ENCODE measurements at regions not wholly inside any gene's neighbourhood (a gene's known extent, or its start where the extent isn't known, plus 50 kb on each side); places are given as distances from the start of the nearest gene placed in this dataset.

GRCh38 chr7:112887337-112887736, 97.1 kb upstream of the TMEM168 start:
- Histone ChIP-seq H3K27ac (ENCODE audit: low read depth, low read length, poor library complexity, severe bottlenecking) (no peak overlapping the region), H3K4me3 (ENCODE audit: low read depth, low read length, poor library complexity, severe bottlenecking) (no peak overlapping the region), H4K20me1 (ENCODE audit: insufficient read depth, low read length) (no peaks in the 10 kb centered on the region), H3K27me3 (ENCODE audit: insufficient read depth, low read length) (no peaks in the 10 kb centered on the region), H3F3A (ENCODE audit: insufficient read depth, low read length) (no peaks in the 10 kb centered on the region), H3K36me3 (ENCODE audit: insufficient read depth, low read length) (peaks cover 24% of the 10 kb centered on the region; the same call in 1 of the 2 replicates), H3K9me3 (ENCODE audit: low read length) (peaks cover 2% of the 10 kb centered on the region; the same call in 1 of the 2 replicates), H3K9ac (ENCODE audit: low read length) (no peak overlapping the region), H3K79me2 (ENCODE audit: insufficient read depth, low read length) (no peaks in the 10 kb centered on the region), H3K4me1 (ENCODE audit: insufficient read depth, low read length, severe bottlenecking) (peaks cover 7% of the 10 kb centered on the region), H3K4me2 (ENCODE audit: low read length) (no peak overlapping the region), H2AFZ (ENCODE audit: low read length) (no peak overlapping the region), H3K9me2 (ENCODE audit: low read depth, low read length) (no peaks in the 10 kb centered on the region)
- no peak for TF ChIP-seq EZH2 (IDR thresholded peaks at IDR 0.05; ENCODE audit: borderline replicate concordance, low read length)
- TF ChIP-seq, protein P1, sequence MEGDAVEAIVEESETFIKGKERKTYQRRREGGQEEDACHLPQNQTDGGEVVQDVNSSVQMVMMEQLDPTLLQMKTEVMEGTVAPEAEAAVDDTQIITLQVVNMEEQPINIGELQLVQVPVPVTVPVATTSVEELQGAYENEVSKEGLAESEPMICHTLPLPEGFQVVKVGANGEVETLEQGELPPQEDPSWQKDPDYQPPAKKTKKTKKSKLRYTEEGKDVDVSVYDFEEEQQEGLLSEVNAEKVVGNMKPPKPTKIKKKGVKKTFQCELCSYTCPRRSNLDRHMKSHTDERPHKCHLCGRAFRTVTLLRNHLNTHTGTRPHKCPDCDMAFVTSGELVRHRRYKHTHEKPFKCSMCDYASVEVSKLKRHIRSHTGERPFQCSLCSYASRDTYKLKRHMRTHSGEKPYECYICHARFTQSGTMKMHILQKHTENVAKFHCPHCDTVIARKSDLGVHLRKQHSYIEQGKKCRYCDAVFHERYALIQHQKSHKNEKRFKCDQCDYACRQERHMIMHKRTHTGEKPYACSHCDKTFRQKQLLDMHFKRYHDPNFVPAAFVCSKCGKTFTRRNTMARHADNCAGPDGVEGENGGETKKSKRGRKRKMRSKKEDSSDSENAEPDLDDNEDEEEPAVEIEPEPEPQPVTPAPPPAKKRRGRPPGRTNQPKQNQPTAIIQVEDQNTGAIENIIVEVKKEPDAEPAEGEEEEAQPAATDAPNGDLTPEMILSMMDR (IDR thresholded peaks at IDR 0.05; ENCODE audit: low read length): no peak

GRCh38 chr7:112886208-112886607, 96.0 kb upstream of the TMEM168 start:
- Histone ChIP-seq H3F3A (ENCODE audit: insufficient read depth, low read length) (no peaks in the 10 kb centered on the region), H3K4me2 (ENCODE audit: low read length) (no peak overlapping the region), H3K36me3 (ENCODE audit: insufficient read depth, low read length) (peaks cover 29% of the 10 kb centered on the region; the same call in 1 of the 2 replicates), H3K27ac (ENCODE audit: low read depth, low read length, poor library complexity, severe bottlenecking) (no peak overlapping the region), H4K20me1 (ENCODE audit: insufficient read depth, low read length) (no peaks in the 10 kb centered on the region), H3K9me2 (ENCODE audit: low read depth, low read length) (no peaks in the 10 kb centered on the region), H2AFZ (ENCODE audit: low read length) (no peak overlapping the region), H3K27me3 (ENCODE audit: insufficient read depth, low read length) (no peaks in the 10 kb centered on the region), H3K79me2 (ENCODE audit: insufficient read depth, low read length) (no peaks in the 10 kb centered on the region), H3K9me3 (ENCODE audit: low read length) (peaks cover 2% of the 10 kb centered on the region; the same call in 1 of the 2 replicates), H3K4me3 (ENCODE audit: low read depth, low read length, poor library complexity, severe bottlenecking) (no peak overlapping the region), H3K9ac (ENCODE audit: low read length) (no peak overlapping the region), H3K4me1 (ENCODE audit: insufficient read depth, low read length, severe bottlenecking) (peaks cover 9% of the 10 kb centered on the region)
- no peak for TF ChIP-seq EZH2 (IDR thresholded peaks at IDR 0.05; ENCODE audit: borderline replicate concordance, low read length)
- TF ChIP-seq, protein P1 (IDR thresholded peaks at IDR 0.05; ENCODE audit: low read length): no peak

DNA sequence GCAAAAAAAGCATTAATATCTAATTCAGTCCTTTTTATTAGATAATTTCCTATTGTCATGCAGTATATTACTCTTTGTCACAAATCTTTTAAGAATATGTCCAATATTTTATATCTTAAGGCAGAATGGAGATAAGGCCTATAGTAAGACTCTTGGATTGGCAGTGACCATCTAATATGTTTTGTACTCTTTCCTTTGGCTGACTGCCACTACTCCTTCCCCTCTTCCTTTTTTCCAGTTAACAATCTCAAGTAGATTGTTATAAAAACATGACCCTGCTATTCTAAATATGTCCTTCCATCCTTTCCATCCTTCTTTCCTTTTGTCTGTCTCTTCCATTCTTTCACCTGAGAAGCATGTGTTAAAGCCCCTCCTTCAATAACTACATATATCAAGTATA, 92.8 kb upstream of the TMEM168 start:
- H3K4me3 ChIP-seq (ENCODE audit: low read depth, low read length, poor library complexity, severe bottlenecking): no peak overlapping the region
- TF ChIP-seq, protein P1 (IDR thresholded peaks at IDR 0.05; ENCODE audit: low read length): no peak
- TF ChIP-seq EZH2 (IDR thresholded peaks at IDR 0.05; ENCODE audit: borderline replicate concordance, low read length): no peak
- H3K9ac ChIP-seq (ENCODE audit: low read length): no peak overlapping the region
- H3K36me3 ChIP-seq (ENCODE audit: insufficient read depth, low read length): peaks cover 29% of the 10 kb centered on the region; the same call in 1 of the 2 replicates
- no peaks in the 10 kb centered on the region for H3K27me3 ChIP-seq (ENCODE audit: insufficient read depth, low read length)
- no peaks in the 10 kb centered on the region for H3K9me2 ChIP-seq (ENCODE audit: low read depth, low read length)
- H3K79me2 ChIP-seq (ENCODE audit: insufficient read depth, low read length): no peaks in the 10 kb centered on the region
- no peak overlapping the region for H2AFZ ChIP-seq (ENCODE audit: low read length)
- H4K20me1 ChIP-seq (ENCODE audit: insufficient read depth, low read length): no peaks in the 10 kb centered on the region
- no peak overlapping the region for H3K27ac ChIP-seq (ENCODE audit: low read depth, low read length, poor library complexity, severe bottlenecking)
- H3K4me2 ChIP-seq (ENCODE audit: low read length): no peak overlapping the region
- H3K4me1 ChIP-seq (ENCODE audit: insufficient read depth, low read length, severe bottlenecking): peaks cover 9% of the 10 kb centered on the region
- no peaks in the 10 kb centered on the region for H3F3A ChIP-seq (ENCODE audit: insufficient read depth, low read length)
- peaks cover 2% of the 10 kb centered on the region; the same call in 1 of the 2 replicates for H3K9me3 ChIP-seq (ENCODE audit: low read length)

Measured in OCI-LY1 (cell line).